ENCODE measurements at regions not wholly inside any gene's neighbourhood (a gene's known extent, or its start where the extent isn't known, plus 50 kb on each side); places are given as distances from the start of the nearest gene placed in this dataset.

- H3K36me3 ChIP-seq (ENCODE audit: insufficient read depth, low read length) = no peaks in the 10 kb centered on the region
- H3K9ac ChIP-seq (ENCODE audit: insufficient read length) = no peak overlapping the region
- H3K9me3 ChIP-seq (ENCODE audit: low read depth, low read length) = no peaks in the 10 kb centered on the region
- H3K27ac ChIP-seq = no peak overlapping the region
- H3K4me3 ChIP-seq = no peak overlapping the region
- TF ChIP-seq FOXP2 (optimal IDR thresholded peaks at IDR 0.05; ENCODE audit: control extremely low read depth, extremely low read length, insufficient read depth) (no peak), POLR2AphosphoS5 (IDR thresholded peaks at IDR 0.05; ENCODE audit: borderline replicate concordance, low read depth, low read length) (no peak), EZH2 (IDR thresholded peaks at IDR 0.05) (no peak)
- DNase-seq (ENCODE audit: low read depth, low spot score) = no peak
Observed at GRCh38 chr14:82112210-82112839, 578.7 kb upstream of the SEL1L start.

- no peak overlapping the region for H3K27ac ChIP-seq
- TF ChIP-seq POLR2AphosphoS5 (IDR thresholded peaks at IDR 0.05; ENCODE audit: borderline replicate concordance, low read depth, low read length) (no peak), EZH2 (IDR thresholded peaks at IDR 0.05) (no peak), FOXP2 (optimal IDR thresholded peaks at IDR 0.05; ENCODE audit: control extremely low read depth, extremely low read length, insufficient read depth) (no peak)
- no peak for DNase-seq (ENCODE audit: low read depth, low spot score)
- no peak overlapping the region for H3K9ac ChIP-seq (ENCODE audit: insufficient read length)
- H3K9me3 ChIP-seq (ENCODE audit: low read depth, low read length) = no peaks in the 10 kb centered on the region
- no peaks in the 10 kb centered on the region for H3K36me3 ChIP-seq (ENCODE audit: insufficient read depth, low read length)
- no peak overlapping the region for H3K4me3 ChIP-seq
Observed at GRCh38 chr14:82113007-82113406, 579.4 kb upstream of the SEL1L start.

GRCh38 chr14:82113710-82114109 is 580.1 kb upstream of the SEL1L start:
- DNase-seq (ENCODE audit: low read depth, low spot score) = no peak
- Histone ChIP-seq H3K9ac (ENCODE audit: insufficient read length) (no peak overlapping the region), H3K36me3 (ENCODE audit: insufficient read depth, low read length) (no peaks in the 10 kb centered on the region), H3K9me3 (ENCODE audit: low read depth, low read length) (no peaks in the 10 kb centered on the region), H3K27ac (no peak overlapping the region), H3K4me3 (no peak overlapping the region)
- no peak for TF ChIP-seq POLR2AphosphoS5 (IDR thresholded peaks at IDR 0.05; ENCODE audit: borderline replicate concordance, low read depth, low read length)
- no peak for TF ChIP-seq FOXP2 (optimal IDR thresholded peaks at IDR 0.05; ENCODE audit: control extremely low read depth, extremely low read length, insufficient read depth)
- no peak for TF ChIP-seq EZH2 (IDR thresholded peaks at IDR 0.05)

GRCh38 chr14:82116721-82117120 is 583.1 kb upstream of the SEL1L start:
- no peak for DNase-seq (ENCODE audit: low read depth, low spot score)
- Histone ChIP-seq H3K4me3 (no peak overlapping the region), H3K36me3 (ENCODE audit: insufficient read depth, low read length) (no peaks in the 10 kb centered on the region), H3K9me3 (ENCODE audit: low read depth, low read length) (no peaks in the 10 kb centered on the region), H3K27ac (no peak overlapping the region), H3K9ac (ENCODE audit: insufficient read length) (no peak overlapping the region)
- TF ChIP-seq POLR2AphosphoS5 (IDR thresholded peaks at IDR 0.05; ENCODE audit: borderline replicate concordance, low read depth, low read length) = no peak
- TF ChIP-seq FOXP2 (optimal IDR thresholded peaks at IDR 0.05; ENCODE audit: control extremely low read depth, extremely low read length, insufficient read depth) = no peak
- no peak for TF ChIP-seq EZH2 (IDR thresholded peaks at IDR 0.05)

GRCh38 chr14:82122655-82123054 is 589.0 kb upstream of the SEL1L start:
- TF ChIP-seq EZH2 (IDR thresholded peaks at IDR 0.05) = no peak
- no peak for TF ChIP-seq POLR2AphosphoS5 (IDR thresholded peaks at IDR 0.05; ENCODE audit: borderline replicate concordance, low read depth, low read length)
- no peak for TF ChIP-seq FOXP2 (optimal IDR thresholded peaks at IDR 0.05; ENCODE audit: control extremely low read depth, extremely low read length, insufficient read depth)
- no peaks in the 10 kb centered on the region for H3K9me3 ChIP-seq (ENCODE audit: low read depth, low read length)
- DNase-seq (ENCODE audit: low read depth, low spot score) = no peak

GRCh38 chr14:82124511-82124910 is 590.9 kb upstream of the SEL1L start:
- H3K36me3 ChIP-seq (ENCODE audit: insufficient read depth, low read length) = no peaks in the 10 kb centered on the region
- H3K27ac ChIP-seq = no peak overlapping the region
- H3K9ac ChIP-seq (ENCODE audit: insufficient read length) = no peak overlapping the region
- no peak for DNase-seq (ENCODE audit: low read depth, low spot score)
- no peak for TF ChIP-seq POLR2AphosphoS5 (IDR thresholded peaks at IDR 0.05; ENCODE audit: borderline replicate concordance, low read depth, low read length)
- no peak for TF ChIP-seq FOXP2 (optimal IDR thresholded peaks at IDR 0.05; ENCODE audit: control extremely low read depth, extremely low read length, insufficient read depth)
- no peak for TF ChIP-seq EZH2 (IDR thresholded peaks at IDR 0.05)
- no peak overlapping the region for H3K4me3 ChIP-seq
- H3K9me3 ChIP-seq (ENCODE audit: low read depth, low read length) = no peaks in the 10 kb centered on the region

More at GRCh38 chr14:82122655-82123054, 589.0 kb upstream of the SEL1L start:
- Histone ChIP-seq H3K4me3 (no peak overlapping the region), H3K27ac (no peak overlapping the region), H3K9ac (ENCODE audit: insufficient read length) (no peak overlapping the region), H3K36me3 (ENCODE audit: insufficient read depth, low read length) (no peaks in the 10 kb centered on the region)

- Histone ChIP-seq H3K36me3 (ENCODE audit: insufficient read depth, low read length) (no peaks in the 10 kb centered on the region), H3K9ac (ENCODE audit: insufficient read length) (no peak overlapping the region), H3K9me3 (ENCODE audit: low read depth, low read length) (no peaks in the 10 kb centered on the region), H3K27ac (no peak overlapping the region), H3K4me3 (no peak overlapping the region)
- DNase-seq (ENCODE audit: low read depth, low spot score) = no peak
- no peak for TF ChIP-seq FOXP2 (optimal IDR thresholded peaks at IDR 0.05; ENCODE audit: control extremely low read depth, extremely low read length, insufficient read depth)
- no peak for TF ChIP-seq EZH2 (IDR thresholded peaks at IDR 0.05)
- no peak for TF ChIP-seq POLR2AphosphoS5 (IDR thresholded peaks at IDR 0.05; ENCODE audit: borderline replicate concordance, low read depth, low read length)
Observed at GRCh38 chr14:82126006-82126405, 592.4 kb upstream of the SEL1L start.

- H3K9me3 ChIP-seq (ENCODE audit: low read depth, low read length) = no peaks in the 10 kb centered on the region
- DNase-seq (ENCODE audit: low read depth, low spot score) = no peak
- TF ChIP-seq POLR2AphosphoS5 (IDR thresholded peaks at IDR 0.05; ENCODE audit: borderline replicate concordance, low read depth, low read length) (no peak), FOXP2 (optimal IDR thresholded peaks at IDR 0.05; ENCODE audit: control extremely low read depth, extremely low read length, insufficient read depth) (no peak), EZH2 (IDR thresholded peaks at IDR 0.05) (no peak)
- H3K27ac ChIP-seq = no peak overlapping the region
- no peaks in the 10 kb centered on the region for H3K36me3 ChIP-seq (ENCODE audit: insufficient read depth, low read length)
- no peak overlapping the region for H3K4me3 ChIP-seq
- no peak overlapping the region for H3K9ac ChIP-seq (ENCODE audit: insufficient read length)
Observed at GRCh38 chr14:82134411-82134810, 600.8 kb upstream of the SEL1L start.

GRCh38 chr14:82138431-82138830 is 604.8 kb upstream of the SEL1L start:
- Histone ChIP-seq H3K9me3 (ENCODE audit: low read depth, low read length) (no peaks in the 10 kb centered on the region), H3K27ac (no peak overlapping the region), H3K36me3 (ENCODE audit: insufficient read depth, low read length) (no peaks in the 10 kb centered on the region), H3K9ac (ENCODE audit: insufficient read length) (no peak overlapping the region), H3K4me3 (no peak overlapping the region)
- TF ChIP-seq EZH2 (IDR thresholded peaks at IDR 0.05) (no peak), FOXP2 (optimal IDR thresholded peaks at IDR 0.05; ENCODE audit: control extremely low read depth, extremely low read length, insufficient read depth) (no peak), POLR2AphosphoS5 (IDR thresholded peaks at IDR 0.05; ENCODE audit: borderline replicate concordance, low read depth, low read length) (no peak)
- no peak for DNase-seq (ENCODE audit: low read depth, low spot score)
